ENCODE measurements at regions not wholly inside any gene's neighbourhood (a gene's known extent, or its start where the extent isn't known, plus 50 kb on each side); places are given as distances from the start of the nearest gene placed in this dataset.

DNA sequence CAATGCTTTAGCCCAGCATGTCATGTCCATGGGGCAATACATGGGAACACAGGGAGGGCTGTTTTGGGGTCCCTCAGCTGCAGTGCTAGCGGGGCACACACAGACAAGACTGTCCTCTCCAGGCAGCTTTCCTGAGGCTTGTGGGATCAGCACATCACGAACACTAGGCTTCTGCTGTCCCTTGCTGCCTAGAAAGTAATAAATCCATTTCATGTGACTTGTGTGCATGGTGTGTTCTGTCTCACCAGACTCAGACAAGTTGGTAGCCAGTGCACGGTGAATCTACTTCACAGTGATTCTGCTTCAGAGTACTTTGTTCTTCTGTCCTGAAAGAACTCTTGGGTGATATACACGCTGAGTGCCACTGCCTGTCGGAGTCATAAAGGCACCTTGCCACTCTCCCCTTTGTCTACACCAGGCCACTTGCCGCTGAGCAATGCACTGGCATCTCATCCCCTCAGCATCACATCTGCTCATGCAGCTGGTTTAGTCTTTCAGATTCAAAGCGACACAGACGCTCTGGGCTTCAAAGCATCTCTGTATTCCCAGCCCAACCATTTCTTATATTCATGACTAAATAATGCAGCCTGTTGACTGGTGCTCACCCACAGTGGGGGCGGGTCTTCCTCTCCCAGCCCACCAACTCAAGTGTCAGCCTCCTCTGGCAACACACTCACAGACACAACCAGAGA is 95.2 kb upstream of the COX10 start:
- ChIA-PET POLR2A (no interaction called here), CTCF (no interaction called here)
- no peak for ATAC-seq
- Mint-ChIP-seq H3K27ac (no peak overlapping the region), H3K36me3 (peaks cover 6% of the 10 kb centered on the region), H3K27me3 (ENCODE audit: low read depth) (no peaks in the 10 kb centered on the region; the same call in 1 of the 2 replicates), H3K4me1 (peaks cover 54% of the 10 kb centered on the region), H3K4me3 (no peak overlapping the region), H3K9me3 (peaks cover 16% of the 10 kb centered on the region)
- no peak for TF ChIP-seq ZNF263 (CRISPR knock-in tag; IDR thresholded peaks at IDR 0.05; ENCODE audit: low read depth)
- TF ChIP-seq, protein P1, sequence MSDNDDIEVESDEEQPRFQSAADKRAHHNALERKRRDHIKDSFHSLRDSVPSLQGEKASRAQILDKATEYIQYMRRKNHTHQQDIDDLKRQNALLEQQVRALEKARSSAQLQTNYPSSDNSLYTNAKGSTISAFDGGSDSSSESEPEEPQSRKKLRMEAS (CRISPR knock-in tag; IDR thresholded peaks at IDR 0.05), result no peak
- no peak for TF ChIP-seq ZNF138 (CRISPR knock-in tag; conservative IDR thresholded peaks at IDR 0.05)
- no peak for DNase-seq (ENCODE audit: low spot score)

DNA sequence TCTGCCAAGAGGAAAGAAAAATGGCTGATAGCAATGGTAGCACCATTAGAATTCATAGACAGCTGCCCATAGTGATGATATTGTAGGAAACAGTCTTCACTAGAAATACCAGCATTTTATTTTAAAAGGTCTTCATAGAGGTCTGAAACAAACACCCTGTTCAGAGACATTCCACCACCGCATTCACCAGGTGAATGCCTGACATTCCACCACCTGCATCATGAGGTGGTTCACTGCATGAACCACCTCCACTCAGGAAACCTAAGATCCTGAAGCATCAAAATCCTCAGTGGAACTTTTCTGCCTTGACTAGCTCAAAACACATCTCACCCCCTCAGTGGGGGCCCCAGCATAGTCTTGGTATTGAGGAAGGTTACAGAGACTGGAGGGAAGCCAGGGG is 91.5 kb upstream of the COX10 start:
- POLR2A ChIA-PET, result no interaction called here
- no peaks in the 10 kb centered on the region for H3K27me3 Mint-ChIP-seq (ENCODE audit: low read depth)
- H3K4me1 Mint-ChIP-seq, result peaks cover 24% of the 10 kb centered on the region
- peaks cover 23% of the 10 kb centered on the region for H3K9me3 Mint-ChIP-seq
- peak; percentile 56 for ATAC-seq
- H3K27ac Mint-ChIP-seq, result no peak overlapping the region
- DNase-seq (ENCODE audit: low spot score), result no peak
- no peak overlapping the region for H3K4me3 Mint-ChIP-seq
- CTCF ChIA-PET, result no interaction called here
- H3K36me3 Mint-ChIP-seq, result peaks cover 7% of the 10 kb centered on the region
- TF ChIP-seq, protein P2, sequence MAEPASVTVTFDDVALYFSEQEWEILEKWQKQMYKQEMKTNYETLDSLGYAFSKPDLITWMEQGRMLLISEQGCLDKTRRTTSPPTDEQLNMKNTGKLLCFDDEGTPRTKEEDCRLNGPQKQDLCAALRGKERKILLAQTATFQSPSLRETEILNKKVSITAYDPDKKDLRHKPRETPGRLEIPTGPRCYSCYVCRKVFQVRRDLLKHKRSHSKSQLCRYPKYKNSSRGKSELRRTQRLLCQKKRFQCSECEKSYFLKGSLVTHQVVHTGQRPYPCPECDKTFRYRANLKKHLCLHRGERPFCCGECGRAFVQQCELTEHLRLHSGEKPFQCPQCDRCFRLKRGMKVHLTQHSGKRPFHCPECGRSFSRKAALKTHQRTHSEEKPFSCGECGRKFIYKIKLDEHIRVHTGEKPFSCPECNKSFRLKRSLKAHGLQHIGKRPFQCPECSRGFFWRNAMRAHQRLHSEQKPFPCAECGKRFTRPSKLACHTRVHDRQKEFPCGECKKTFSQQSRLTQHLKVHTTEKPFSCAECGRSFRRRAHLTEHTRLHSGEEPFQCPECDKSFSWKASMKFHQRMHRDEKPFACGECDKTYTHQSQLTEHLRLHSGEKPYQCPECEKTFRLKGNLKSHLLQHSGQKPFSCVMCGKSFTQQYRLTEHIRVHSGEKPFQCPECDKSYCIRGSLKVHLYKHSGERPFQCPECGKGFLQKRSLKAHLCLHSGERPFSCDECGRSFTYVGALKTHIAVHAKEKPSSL (CRISPR knock-in tag; conservative IDR thresholded peaks at IDR 0.05), result no peak
- TF ChIP-seq, protein P3, sequence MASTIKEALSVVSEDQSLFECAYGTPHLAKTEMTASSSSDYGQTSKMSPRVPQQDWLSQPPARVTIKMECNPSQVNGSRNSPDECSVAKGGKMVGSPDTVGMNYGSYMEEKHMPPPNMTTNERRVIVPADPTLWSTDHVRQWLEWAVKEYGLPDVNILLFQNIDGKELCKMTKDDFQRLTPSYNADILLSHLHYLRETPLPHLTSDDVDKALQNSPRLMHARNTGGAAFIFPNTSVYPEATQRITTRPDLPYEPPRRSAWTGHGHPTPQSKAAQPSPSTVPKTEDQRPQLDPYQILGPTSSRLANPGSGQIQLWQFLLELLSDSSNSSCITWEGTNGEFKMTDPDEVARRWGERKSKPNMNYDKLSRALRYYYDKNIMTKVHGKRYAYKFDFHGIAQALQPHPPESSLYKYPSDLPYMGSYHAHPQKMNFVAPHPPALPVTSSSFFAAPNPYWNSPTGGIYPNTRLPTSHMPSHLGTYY (CRISPR knock-in tag; IDR thresholded peaks at IDR 0.05), result no peak
- TF ChIP-seq, protein P4, sequence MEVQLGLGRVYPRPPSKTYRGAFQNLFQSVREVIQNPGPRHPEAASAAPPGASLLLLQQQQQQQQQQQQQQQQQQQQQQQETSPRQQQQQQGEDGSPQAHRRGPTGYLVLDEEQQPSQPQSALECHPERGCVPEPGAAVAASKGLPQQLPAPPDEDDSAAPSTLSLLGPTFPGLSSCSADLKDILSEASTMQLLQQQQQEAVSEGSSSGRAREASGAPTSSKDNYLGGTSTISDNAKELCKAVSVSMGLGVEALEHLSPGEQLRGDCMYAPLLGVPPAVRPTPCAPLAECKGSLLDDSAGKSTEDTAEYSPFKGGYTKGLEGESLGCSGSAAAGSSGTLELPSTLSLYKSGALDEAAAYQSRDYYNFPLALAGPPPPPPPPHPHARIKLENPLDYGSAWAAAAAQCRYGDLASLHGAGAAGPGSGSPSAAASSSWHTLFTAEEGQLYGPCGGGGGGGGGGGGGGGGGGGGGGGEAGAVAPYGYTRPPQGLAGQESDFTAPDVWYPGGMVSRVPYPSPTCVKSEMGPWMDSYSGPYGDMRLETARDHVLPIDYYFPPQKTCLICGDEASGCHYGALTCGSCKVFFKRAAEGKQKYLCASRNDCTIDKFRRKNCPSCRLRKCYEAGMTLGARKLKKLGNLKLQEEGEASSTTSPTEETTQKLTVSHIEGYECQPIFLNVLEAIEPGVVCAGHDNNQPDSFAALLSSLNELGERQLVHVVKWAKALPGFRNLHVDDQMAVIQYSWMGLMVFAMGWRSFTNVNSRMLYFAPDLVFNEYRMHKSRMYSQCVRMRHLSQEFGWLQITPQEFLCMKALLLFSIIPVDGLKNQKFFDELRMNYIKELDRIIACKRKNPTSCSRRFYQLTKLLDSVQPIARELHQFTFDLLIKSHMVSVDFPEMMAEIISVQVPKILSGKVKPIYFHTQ (CRISPR knock-in tag; IDR thresholded peaks at IDR 0.05), result no peak
- no peak for TF ChIP-seq NR1H2 (CRISPR knock-in tag; IDR thresholded peaks at IDR 0.05)
- no peak for TF ChIP-seq OVOL2 (CRISPR knock-in tag; IDR thresholded peaks at IDR 0.05; ENCODE audit: borderline replicate concordance)
- TF ChIP-seq ZNF232 (CRISPR knock-in tag; IDR thresholded peaks at IDR 0.05), result no peak
- TF ChIP-seq, protein P5, sequence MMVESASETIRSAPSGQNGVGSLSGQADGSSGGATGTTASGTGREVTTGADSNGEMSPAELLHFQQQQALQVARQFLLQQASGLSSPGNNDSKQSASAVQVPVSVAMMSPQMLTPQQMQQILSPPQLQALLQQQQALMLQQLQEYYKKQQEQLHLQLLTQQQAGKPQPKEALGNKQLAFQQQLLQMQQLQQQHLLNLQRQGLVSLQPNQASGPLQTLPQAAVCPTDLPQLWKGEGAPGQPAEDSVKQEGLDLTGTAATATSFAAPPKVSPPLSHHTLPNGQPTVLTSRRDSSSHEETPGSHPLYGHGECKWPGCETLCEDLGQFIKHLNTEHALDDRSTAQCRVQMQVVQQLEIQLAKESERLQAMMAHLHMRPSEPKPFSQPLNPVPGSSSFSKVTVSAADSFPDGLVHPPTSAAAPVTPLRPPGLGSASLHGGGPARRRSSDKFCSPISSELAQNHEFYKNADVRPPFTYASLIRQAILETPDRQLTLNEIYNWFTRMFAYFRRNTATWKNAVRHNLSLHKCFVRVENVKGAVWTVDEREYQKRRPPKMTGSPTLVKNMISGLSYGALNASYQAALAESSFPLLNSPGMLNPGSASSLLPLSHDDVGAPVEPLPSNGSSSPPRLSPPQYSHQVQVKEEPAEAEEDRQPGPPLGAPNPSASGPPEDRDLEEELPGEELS (CRISPR knock-in tag; IDR thresholded peaks at IDR 0.05), result no peak
- no peak for TF ChIP-seq NFE2L1 (CRISPR knock-in tag; IDR thresholded peaks at IDR 0.05)
- TF ChIP-seq, protein P6, sequence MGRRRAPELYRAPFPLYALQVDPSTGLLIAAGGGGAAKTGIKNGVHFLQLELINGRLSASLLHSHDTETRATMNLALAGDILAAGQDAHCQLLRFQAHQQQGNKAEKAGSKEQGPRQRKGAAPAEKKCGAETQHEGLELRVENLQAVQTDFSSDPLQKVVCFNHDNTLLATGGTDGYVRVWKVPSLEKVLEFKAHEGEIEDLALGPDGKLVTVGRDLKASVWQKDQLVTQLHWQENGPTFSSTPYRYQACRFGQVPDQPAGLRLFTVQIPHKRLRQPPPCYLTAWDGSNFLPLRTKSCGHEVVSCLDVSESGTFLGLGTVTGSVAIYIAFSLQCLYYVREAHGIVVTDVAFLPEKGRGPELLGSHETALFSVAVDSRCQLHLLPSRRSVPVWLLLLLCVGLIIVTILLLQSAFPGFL (CRISPR knock-in tag; IDR thresholded peaks at IDR 0.05; ENCODE audit: borderline replicate concordance), result no peak
- no peak for TF ChIP-seq ZNF121 (CRISPR knock-in tag; IDR thresholded peaks at IDR 0.05)
- no peak for TF ChIP-seq ESRRA (CRISPR knock-in tag; IDR thresholded peaks at IDR 0.05; ENCODE audit: borderline replicate concordance)
- no peak for TF ChIP-seq ELF4 (CRISPR knock-in tag; IDR thresholded peaks at IDR 0.05; ENCODE audit: low read depth)
- TF ChIP-seq, protein P7, sequence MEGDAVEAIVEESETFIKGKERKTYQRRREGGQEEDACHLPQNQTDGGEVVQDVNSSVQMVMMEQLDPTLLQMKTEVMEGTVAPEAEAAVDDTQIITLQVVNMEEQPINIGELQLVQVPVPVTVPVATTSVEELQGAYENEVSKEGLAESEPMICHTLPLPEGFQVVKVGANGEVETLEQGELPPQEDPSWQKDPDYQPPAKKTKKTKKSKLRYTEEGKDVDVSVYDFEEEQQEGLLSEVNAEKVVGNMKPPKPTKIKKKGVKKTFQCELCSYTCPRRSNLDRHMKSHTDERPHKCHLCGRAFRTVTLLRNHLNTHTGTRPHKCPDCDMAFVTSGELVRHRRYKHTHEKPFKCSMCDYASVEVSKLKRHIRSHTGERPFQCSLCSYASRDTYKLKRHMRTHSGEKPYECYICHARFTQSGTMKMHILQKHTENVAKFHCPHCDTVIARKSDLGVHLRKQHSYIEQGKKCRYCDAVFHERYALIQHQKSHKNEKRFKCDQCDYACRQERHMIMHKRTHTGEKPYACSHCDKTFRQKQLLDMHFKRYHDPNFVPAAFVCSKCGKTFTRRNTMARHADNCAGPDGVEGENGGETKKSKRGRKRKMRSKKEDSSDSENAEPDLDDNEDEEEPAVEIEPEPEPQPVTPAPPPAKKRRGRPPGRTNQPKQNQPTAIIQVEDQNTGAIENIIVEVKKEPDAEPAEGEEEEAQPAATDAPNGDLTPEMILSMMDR (IDR thresholded peaks at IDR 0.05), result no peak
- TF ChIP-seq, protein P8, sequence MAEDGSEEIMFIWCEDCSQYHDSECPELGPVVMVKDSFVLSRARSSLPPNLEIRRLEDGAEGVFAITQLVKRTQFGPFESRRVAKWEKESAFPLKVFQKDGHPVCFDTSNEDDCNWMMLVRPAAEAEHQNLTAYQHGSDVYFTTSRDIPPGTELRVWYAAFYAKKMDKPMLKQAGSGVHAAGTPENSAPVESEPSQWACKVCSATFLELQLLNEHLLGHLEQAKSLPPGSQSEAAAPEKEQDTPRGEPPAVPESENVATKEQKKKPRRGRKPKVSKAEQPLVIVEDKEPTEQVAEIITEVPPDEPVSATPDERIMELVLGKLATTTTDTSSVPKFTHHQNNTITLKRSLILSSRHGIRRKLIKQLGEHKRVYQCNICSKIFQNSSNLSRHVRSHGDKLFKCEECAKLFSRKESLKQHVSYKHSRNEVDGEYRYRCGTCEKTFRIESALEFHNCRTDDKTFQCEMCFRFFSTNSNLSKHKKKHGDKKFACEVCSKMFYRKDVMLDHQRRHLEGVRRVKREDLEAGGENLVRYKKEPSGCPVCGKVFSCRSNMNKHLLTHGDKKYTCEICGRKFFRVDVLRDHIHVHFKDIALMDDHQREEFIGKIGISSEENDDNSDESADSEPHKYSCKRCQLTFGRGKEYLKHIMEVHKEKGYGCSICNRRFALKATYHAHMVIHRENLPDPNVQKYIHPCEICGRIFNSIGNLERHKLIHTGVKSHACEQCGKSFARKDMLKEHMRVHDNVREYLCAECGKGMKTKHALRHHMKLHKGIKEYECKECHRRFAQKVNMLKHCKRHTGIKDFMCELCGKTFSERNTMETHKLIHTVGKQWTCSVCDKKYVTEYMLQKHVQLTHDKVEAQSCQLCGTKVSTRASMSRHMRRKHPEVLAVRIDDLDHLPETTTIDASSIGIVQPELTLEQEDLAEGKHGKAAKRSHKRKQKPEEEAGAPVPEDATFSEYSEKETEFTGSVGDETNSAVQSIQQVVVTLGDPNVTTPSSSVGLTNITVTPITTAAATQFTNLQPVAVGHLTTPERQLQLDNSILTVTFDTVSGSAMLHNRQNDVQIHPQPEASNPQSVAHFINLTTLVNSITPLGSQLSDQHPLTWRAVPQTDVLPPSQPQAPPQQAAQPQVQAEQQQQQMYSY (CRISPR knock-in tag; IDR thresholded peaks at IDR 0.05), result no peak

All from WTC11 (cell line).